ENCODE measurements at regions not wholly inside any gene's neighbourhood (a gene's known extent, or its start where the extent isn't known, plus 50 kb on each side); places are given as distances from the start of the nearest gene placed in this dataset.

DNA sequence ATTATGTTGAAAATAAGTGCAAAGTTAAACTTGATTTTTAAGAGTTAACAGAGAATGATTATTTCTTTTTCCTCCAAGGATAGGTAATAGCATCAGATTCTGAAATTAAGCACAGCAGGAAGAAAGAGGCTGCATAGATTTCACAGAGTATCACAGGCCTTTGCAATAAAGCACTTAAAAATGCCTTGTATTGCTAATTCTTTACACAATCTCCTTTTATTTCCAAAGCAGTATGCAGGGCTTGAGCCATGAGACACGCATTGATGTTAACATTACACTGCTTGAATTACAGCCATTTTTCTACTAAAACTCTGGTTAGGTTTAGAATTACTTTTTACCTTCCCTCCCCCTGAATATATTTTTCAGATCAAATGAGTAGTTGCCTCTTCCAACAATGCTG is 398.3 kb downstream of the BCAT1 start:
- DNase-seq (ENCODE audit: low read depth), result no peak
- no peak overlapping the region for H3K4me3 ChIP-seq (ENCODE audit: low read depth, low read length)
- no peak for TF ChIP-seq CTCF (IDR thresholded peaks at IDR 0.05; ENCODE audit: insufficient read depth, low read length)

- no peak overlapping the region for H3K4me3 ChIP-seq (ENCODE audit: low read depth, low read length)
- no peak for DNase-seq (ENCODE audit: low read depth)
- TF ChIP-seq CTCF (IDR thresholded peaks at IDR 0.05; ENCODE audit: insufficient read depth, low read length), result no peak
These were observed 402.2 kb downstream of the BCAT1 start for GRCh38 chr12:24546661-24547060.

DNA sequence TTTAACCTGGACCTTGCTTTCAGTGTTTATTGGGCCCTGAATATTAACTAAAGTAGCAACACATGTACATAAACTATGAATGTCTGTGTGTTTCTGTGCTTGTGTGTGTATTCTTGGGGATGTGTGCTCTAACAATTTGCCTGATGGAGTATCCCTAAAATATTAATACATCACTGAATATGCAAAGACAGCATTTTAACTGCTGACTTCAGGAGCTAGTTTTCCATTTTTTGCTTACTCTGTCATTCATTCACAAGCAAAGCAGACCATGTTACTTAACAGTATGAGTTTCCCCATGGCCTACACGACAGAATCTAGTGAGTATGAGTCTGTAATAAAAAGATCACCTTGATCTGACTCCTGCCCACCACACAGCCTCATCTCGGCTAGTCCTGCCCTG is 402.8 kb downstream of the BCAT1 start:
- no peak overlapping the region for H3K4me3 ChIP-seq (ENCODE audit: low read depth, low read length)
- no peak for DNase-seq (ENCODE audit: low read depth)
- TF ChIP-seq CTCF (IDR thresholded peaks at IDR 0.05; ENCODE audit: insufficient read depth, low read length), result no peak

GRCh38 chr12:24544368-24544767 is 404.5 kb downstream of the BCAT1 start:
- DNase-seq (ENCODE audit: low read depth), result no peak
- no peak for TF ChIP-seq CTCF (IDR thresholded peaks at IDR 0.05; ENCODE audit: insufficient read depth, low read length)

DNA sequence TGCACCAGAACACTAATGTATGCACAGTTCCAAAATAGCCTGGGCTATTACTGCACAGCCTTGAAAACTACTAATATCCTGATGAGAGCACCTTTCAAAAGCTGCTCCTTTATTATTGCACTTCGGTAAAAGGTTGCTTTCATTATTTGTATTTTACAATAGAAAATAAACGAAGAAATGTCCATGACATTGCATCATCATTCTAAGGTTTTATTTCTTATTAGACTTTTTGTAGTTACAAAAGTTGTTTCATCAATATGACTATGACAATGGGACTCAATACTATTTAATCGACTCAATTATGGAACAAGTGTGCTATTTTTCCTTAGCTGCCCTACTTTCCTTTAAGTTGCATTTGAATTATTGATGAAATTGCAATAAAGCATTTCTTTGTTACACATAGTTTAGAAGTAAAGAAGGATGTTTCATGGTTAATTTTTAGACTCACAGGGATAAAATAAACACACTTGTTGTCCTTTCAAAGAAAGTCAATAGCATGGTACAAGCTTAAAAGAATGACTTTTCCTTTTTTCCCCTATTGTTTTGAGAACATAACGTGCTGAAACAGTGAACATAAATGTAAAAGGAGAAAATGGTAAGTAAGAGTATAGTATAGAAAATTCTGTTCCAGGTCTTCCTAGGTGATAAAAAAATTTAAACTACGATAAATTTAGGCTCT is 407.6 kb downstream of the BCAT1 start:
- H3K4me3 ChIP-seq (ENCODE audit: low read depth, low read length), result no peak overlapping the region
- no peak for TF ChIP-seq CTCF (IDR thresholded peaks at IDR 0.05; ENCODE audit: insufficient read depth, low read length)
- no peak for DNase-seq (ENCODE audit: low read depth)

More at GRCh38 chr12:24544368-24544767, 404.5 kb downstream of the BCAT1 start:
- no peak overlapping the region for H3K4me3 ChIP-seq (ENCODE audit: low read depth, low read length)

DNA sequence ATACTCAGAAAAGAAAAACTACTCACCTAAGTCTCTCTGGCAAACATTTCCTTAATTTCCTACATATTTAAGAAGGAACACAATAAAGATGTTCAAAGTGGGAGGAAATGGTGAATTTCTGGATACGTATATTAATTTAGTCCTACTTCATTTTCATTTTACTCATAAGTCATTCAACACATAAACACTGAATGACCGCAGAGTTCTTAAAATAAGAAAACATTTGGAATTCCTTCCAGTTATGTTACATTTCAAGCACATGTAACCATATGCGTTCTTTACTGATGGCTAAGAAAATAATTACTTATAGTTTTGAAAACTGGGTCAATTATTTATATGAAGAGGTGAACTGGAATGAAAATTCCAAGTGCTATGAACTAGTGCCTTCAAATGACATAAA is 409.3 kb downstream of the BCAT1 start:
- TF ChIP-seq CTCF (IDR thresholded peaks at IDR 0.05; ENCODE audit: insufficient read depth, low read length), result no peak
- no peak for DNase-seq (ENCODE audit: low read depth)
- H3K4me3 ChIP-seq (ENCODE audit: low read depth, low read length), result no peak overlapping the region

Measured in fibroblast of the aortic adventitia (primary cell).